Suprapubic skin (tissue), 4 donors: ENCODE measurements at regions not wholly inside any gene's neighbourhood (a gene's known extent, or its start where the extent isn't known, plus 50 kb on each side); places are given as distances from the start of the nearest gene placed in this dataset.

ENCODE experiments used
- DNase-seq, 2 donors: peaks; one replicate each; pipeline ENCODE4 v3.0.0-alpha.2; 2019; ENCODE audit warnings: low spot score in 2 of 2
- H3K27ac ChIP-seq: fragments of 200-600 bp; sonication (generic); one replicate; pipeline ENCODE4 v1.5.1; 2019
- H3K27me3 ChIP-seq: fragments of 200-600 bp; sonication (generic); one replicate; pipeline ENCODE4 v1.5.1; 2019
- H3K36me3 ChIP-seq: fragments of 200-600 bp; sonication (generic); one replicate; pipeline ENCODE4 v1.5.1; 2019
- H3K4me1 ChIP-seq: fragments of 200-600 bp; sonication (generic); one replicate; pipeline ENCODE4 v1.5.1; 2019
- H3K4me3 ChIP-seq: fragments of 200-600 bp; sonication (generic); one replicate; pipeline ENCODE4 v1.5.1; 2019; ENCODE audit warnings: mild to moderate bottlenecking
- H3K9me3 ChIP-seq: fragments of 200-600 bp; sonication (generic); one replicate; pipeline ENCODE4 v1.5.1; 2019
- CTCF ChIP-seq, 2 donors: fragments of 200-600 bp in 1 of 2; fragments of 450-650 bp in 1 of 2; sonication (generic) in 1 of 2; IDR thresholded peaks; one replicate each; pipeline ENCODE4 v1.5.1; 2016 to 2019; ENCODE audit warnings: antibody characterized with exemption in 2 of 2, mild to moderate bottlenecking in 1 of 2, moderate library complexity in 1 of 2
- EP300 ChIP-seq: sonication (generic); formaldehyde crosslinking; IDR thresholded peaks from one replicate; pipeline ENCODE4 v1.6.1; 2017; ENCODE audit warnings: antibody characterized with exemption
- POLR2A ChIP-seq, 2 donors: fragments of 450-650 bp; IDR thresholded peaks; one replicate each; pipeline ENCODE4 v1.6.1; 2017; ENCODE audit warnings: antibody characterized with exemption in 2 of 2, mild to moderate bottlenecking in 2 of 2, moderate library complexity in 2 of 2
- POLR2AphosphoS5 ChIP-seq, 3 donors: sonication (generic); formaldehyde crosslinking; IDR thresholded peaks; one replicate each; pipeline ENCODE4 v1.6.1; 2017; ENCODE audit warnings: antibody characterized with exemption in 3 of 3
- WGBS: methylation state at CpG from one replicate; pipeline ENCODE4 v1.1.5; 2018; 5-methylcytosine and 5-hydroxymethylcytosine counted together

- Histone ChIP-seq H3K27me3 (peaks cover 62% of the 10 kb centered on the region), H3K4me1 (peaks cover 18% of the 10 kb centered on the region), H3K36me3 (no peaks in the 10 kb centered on the region), H3K9me3 (no peaks in the 10 kb centered on the region), H3K27ac (no peak overlapping the region), H3K4me3 (no peak overlapping the region)
- DNase-seq: no peak
- TF ChIP-seq POLR2AphosphoS5 (IDR thresholded peaks at IDR 0.05): no peak
- TF ChIP-seq CTCF (IDR thresholded peaks at IDR 0.05): no peak
- TF ChIP-seq EP300: no peak
- no peak for TF ChIP-seq POLR2A (IDR thresholded peaks at IDR 0.05)
- WGBS: 85% methylated on average over 4 of the region's 4 CpGs
Measured at GRCh38 chr15:29573197-29573838, 248.9 kb downstream of the TJP1 start.

- Histone ChIP-seq H3K4me1 (peaks cover 18% of the 10 kb centered on the region), H3K9me3 (no peaks in the 10 kb centered on the region), H3K36me3 (no peaks in the 10 kb centered on the region), H3K27ac (no peak overlapping the region), H3K27me3 (peaks cover 75% of the 10 kb centered on the region), H3K4me3 (no peak overlapping the region)
- 8% methylated on average over 14 of the region's 14 CpGs for WGBS
- no peak for TF ChIP-seq POLR2A (IDR thresholded peaks at IDR 0.05)
- no peak for DNase-seq
Measured at GRCh38 chr15:29571792-29572431, 250.4 kb downstream of the TJP1 start.

- 5% methylated on average over 21 of the region's 85 CpGs for WGBS
- TF ChIP-seq POLR2AphosphoS5 (IDR thresholded peaks at IDR 0.05): no peak
- TF ChIP-seq CTCF (IDR thresholded peaks at IDR 0.05): no peak
- TF ChIP-seq POLR2A (IDR thresholded peaks at IDR 0.05): no peak
- TF ChIP-seq EP300: no peak
- Histone ChIP-seq H3K27ac (no peak overlapping the region), H3K27me3 (peaks cover 75% of the 10 kb centered on the region), H3K9me3 (no peaks in the 10 kb centered on the region), H3K4me1 (peaks cover 18% of the 10 kb centered on the region), H3K4me3 (peak overlapping the region; percentile 46), H3K36me3 (no peaks in the 10 kb centered on the region)
- DNase-seq: no peak
Measured at GRCh38 chr15:29570948-29571791, 251.1 kb downstream of the TJP1 start.

GRCh38 chr15:29570121-29570947 lies 251.9 kb downstream of the TJP1 start:
- Histone ChIP-seq H3K27ac (no peak overlapping the region), H3K27me3 (peaks cover 75% of the 10 kb centered on the region), H3K4me1 (peaks cover 18% of the 10 kb centered on the region), H3K9me3 (no peaks in the 10 kb centered on the region), H3K4me3 (peak overlapping the region; percentile 56), H3K36me3 (no peaks in the 10 kb centered on the region)
- no peak for DNase-seq
- 0% methylated on average over 4 of the region's 135 CpGs for WGBS
- TF ChIP-seq POLR2AphosphoS5 (IDR thresholded peaks at IDR 0.05) (no peak), CTCF (IDR thresholded peaks at IDR 0.05) (no peak), EP300 (no peak), POLR2A (IDR thresholded peaks at IDR 0.05) (no peak)

GRCh38 chr15:29569533-29570092 lies 252.7 kb downstream of the TJP1 start:
- Histone ChIP-seq H3K36me3 (no peaks in the 10 kb centered on the region), H3K27ac (no peak overlapping the region), H3K27me3 (peaks cover 70% of the 10 kb centered on the region), H3K4me1 (peaks cover 18% of the 10 kb centered on the region), H3K9me3 (no peaks in the 10 kb centered on the region), H3K4me3 (peak overlapping the region; percentile 56)
- TF ChIP-seq EP300 (no peak), POLR2AphosphoS5 (IDR thresholded peaks at IDR 0.05) (no peak), POLR2A (IDR thresholded peaks at IDR 0.05) (no peak), CTCF (IDR thresholded peaks at IDR 0.05) (no peak)
- 7% methylated on average over 17 of the region's 37 CpGs for WGBS
- no peak for DNase-seq
